Stomach (tissue), 8 donors: ENCODE measurements at regions not wholly inside any gene's neighbourhood (a gene's known extent, or its start where the extent isn't known, plus 50 kb on each side); places are given as distances from the start of the nearest gene placed in this dataset.

Experiments used
- DNase-seq, 2 donors: peaks; one replicate each; pipeline versions ENCODE4 v3.0.0 to v3.0.0-alpha.2; 2013 to 2019
- H3K27ac ChIP-seq, 5 donors: fragments of 200-600 bp in 4 of 5; sonication (generic) in 4 of 5; one replicate each; pipeline ENCODE4 v1.5.1; 2013 to 2019; ENCODE audit warnings: mild to moderate bottlenecking in 1 of 5, moderate library complexity in 1 of 5
- H3K27me3 ChIP-seq, 3 donors: fragments of 200-600 bp; sonication (generic); one replicate each; pipeline ENCODE4 v1.5.1; 2017 to 2019; ENCODE audit warnings: mixed run types in 1 of 3
- H3K36me3 ChIP-seq, 4 donors: fragments of 200-600 bp; sonication (generic); 1 replicate in 3 of 4; 2 replicates in 1 of 4; pipeline ENCODE4 v1.5.1; 2016 to 2019
- H3K4me1 ChIP-seq, 4 donors: fragments of 200-600 bp; sonication (generic); one replicate each; pipeline ENCODE4 v1.5.1; 2016 to 2019
- H3K4me3 ChIP-seq, 4 donors: fragments of 200-600 bp; sonication (generic) in 3 of 4; one replicate each; pipeline ENCODE4 v1.5.1; 2016 to 2019; ENCODE audit warnings: mild to moderate bottlenecking in 1 of 4
- H3K9me3 ChIP-seq, 4 donors: fragments of 200-600 bp; sonication (generic); one replicate each; pipeline ENCODE4 v1.5.1; 2016 to 2019
- CTCF ChIP-seq, 7 experiments: fragments of 450-650 bp in 4 of 7; fragments of 200-600 bp in 3 of 7; sonication (generic) in 3 of 7; IDR thresholded peaks; one replicate each; pipeline ENCODE4 v1.5.1; 2016 to 2019; ENCODE audit warnings: antibody characterized with exemption in 7 of 7, control low read depth in 2 of 7, mild to moderate bottlenecking in 1 of 7
- EP300 ChIP-seq: sonication (generic); formaldehyde crosslinking; IDR thresholded peaks from one replicate; pipeline ENCODE4 v1.6.1; 2017; ENCODE audit warnings: antibody characterized with exemption
- POLR2A ChIP-seq, 4 donors: fragments of 450-650 bp; IDR thresholded peaks; one replicate each; pipeline ENCODE4 v1.6.1; 2016; ENCODE audit warnings: antibody characterized with exemption in 4 of 4, control low read depth in 2 of 4, mild to moderate bottlenecking in 1 of 4, moderate library complexity in 1 of 4
- POLR2AphosphoS5 ChIP-seq, 3 donors: sonication (generic); formaldehyde crosslinking; IDR thresholded peaks; one replicate each; pipeline ENCODE4 v1.6.1; 2016; ENCODE audit warnings: antibody characterized with exemption in 3 of 3
- WGBS, 5 donors: extraction: QIAGEN DNeasy Blood & Tissue Kit in 3 of 5; methylation state at CpG; one replicate each; pipeline versions ENCODE4 v1.1.5 to v1.1.7; 2013 to 2018; 5-methylcytosine and 5-hydroxymethylcytosine counted together
- intact Hi-C: fragments of 100-400 bp; cut with DNase I; formaldehyde crosslinking; loops from one replicate; pipeline ENCODE4 v1.15.1; 2023; ENCODE audit warnings: low total_unique reads
- donor health status: healthy with polysubstance abuse.
- donor health status: Bipolar disorder and iron deficiency.
- donor health status: healthy.

DNA sequence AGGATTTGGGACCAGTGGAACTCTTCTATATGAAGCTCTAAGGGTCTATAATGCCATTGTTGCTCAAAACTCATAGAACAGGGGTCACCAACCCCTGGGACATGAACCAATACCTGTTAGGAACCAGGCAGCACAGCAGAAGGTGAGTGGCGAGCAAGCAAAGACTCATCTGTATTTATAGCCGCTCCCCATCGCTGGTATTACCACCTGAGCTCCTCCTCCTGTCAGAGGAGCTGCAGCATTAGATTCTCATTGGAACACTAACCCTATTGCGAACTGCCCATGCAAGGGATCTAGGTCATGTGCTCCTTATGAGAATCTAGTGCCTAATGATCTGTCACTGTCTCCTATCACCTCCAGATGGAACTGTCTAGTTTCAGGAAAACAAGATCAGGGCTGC, 237.5 kb downstream of the C6orf118 start:
- Histone ChIP-seq H3K4me3 (no peak overlapping the region), H3K27me3 (no peaks in the 10 kb centered on the region), H3K9me3 (peaks cover 0 to 12% (median 2%) of the 10 kb centered on the region in 4 donors), H3K27ac (no peak overlapping the region), H3K36me3 (no peaks in the 10 kb centered on the region), H3K4me1 (no peaks in the 10 kb centered on the region)
- DNase-seq, result no peak
- TF ChIP-seq CTCF (IDR thresholded peaks at IDR 0.05), result no peak
- no peak for TF ChIP-seq POLR2A (IDR thresholded peaks at IDR 0.05)
- no peak for TF ChIP-seq EP300
- TF ChIP-seq POLR2AphosphoS5 (IDR thresholded peaks at IDR 0.05), result no peak
- WGBS, 5 donors, result 76 to 92% (median 90%) methylated on average over 4 of the region's 4 CpGs
- intact Hi-C loops, result no loop called here

GRCh38 chr6:165060720-165061119, 248.7 kb downstream of the C6orf118 start:
- Histone ChIP-seq H3K4me1 (no peaks in the 10 kb centered on the region), H3K9me3 (peaks cover 0 to 6% (median 4%) of the 10 kb centered on the region in 4 donors), H3K27ac (no peak overlapping the region), H3K36me3 (no peaks in the 10 kb centered on the region), H3K4me3 (no peak overlapping the region), H3K27me3 (no peaks in the 10 kb centered on the region)
- no peak for TF ChIP-seq POLR2AphosphoS5 (IDR thresholded peaks at IDR 0.05)
- TF ChIP-seq EP300, result no peak
- no peak for TF ChIP-seq POLR2A (IDR thresholded peaks at IDR 0.05)
- no peak for TF ChIP-seq CTCF (IDR thresholded peaks at IDR 0.05)
- no peak for DNase-seq
- WGBS, 5 donors, result 68 to 79% (median 74%) methylated on average over 3 of the region's 3 CpGs
- intact Hi-C loops, result no loop called here

- Histone ChIP-seq H3K27me3 (no peaks in the 10 kb centered on the region), H3K27ac (no peak overlapping the region), H3K9me3 (peaks cover 0 to 3% (median 0%) of the 10 kb centered on the region in 4 donors), H3K4me1 (no peaks in the 10 kb centered on the region), H3K4me3 (no peak overlapping the region), H3K36me3 (no peaks in the 10 kb centered on the region)
- TF ChIP-seq CTCF (IDR thresholded peaks at IDR 0.05), result no peak
- no peak for TF ChIP-seq EP300
- no peak for TF ChIP-seq POLR2A (IDR thresholded peaks at IDR 0.05)
- TF ChIP-seq POLR2AphosphoS5 (IDR thresholded peaks at IDR 0.05), result no peak
- WGBS, 5 donors, result 73 to 86% (median 78%) methylated on average over 2 to 3 of the region's 3 CpGs
- no peak for DNase-seq
- intact Hi-C loops, result no loop called here
These were observed 250.4 kb downstream of the C6orf118 start for GRCh38 chr6:165059032-165059431.

GRCh38 chr6:165056292-165056691, 253.1 kb downstream of the C6orf118 start:
- no peak for TF ChIP-seq EP300
- no peak overlapping the region for H3K4me3 ChIP-seq
- WGBS, 5 donors, result 83 to 94% (median 87%) methylated on average over 11 of the region's 11 CpGs
- H3K9me3 ChIP-seq, result peaks cover 0 to 18% (median 3%) of the 10 kb centered on the region in 4 donors
- DNase-seq, result no peak
- H3K27me3 ChIP-seq, result no peaks in the 10 kb centered on the region
- intact Hi-C loops, result no loop called here
- H3K36me3 ChIP-seq, result no peaks in the 10 kb centered on the region
- H3K27ac ChIP-seq, result no peak overlapping the region
- H3K4me1 ChIP-seq, result no peaks in the 10 kb centered on the region

GRCh38 chr6:165055231-165055630, 254.2 kb downstream of the C6orf118 start:
- WGBS, 5 donors, result 60 to 76% (median 69%) methylated on average over 5 of the region's 5 CpGs
- Histone ChIP-seq H3K27me3 (no peaks in the 10 kb centered on the region), H3K27ac (no peak overlapping the region), H3K4me1 (no peaks in the 10 kb centered on the region), H3K9me3 (peaks cover 0 to 27% (median 8%) of the 10 kb centered on the region in 4 donors), H3K4me3 (no peak overlapping the region), H3K36me3 (no peaks in the 10 kb centered on the region)
- TF ChIP-seq POLR2AphosphoS5 (IDR thresholded peaks at IDR 0.05) (no peak), EP300 (no peak), CTCF (IDR thresholded peaks at IDR 0.05) (no peak), POLR2A (IDR thresholded peaks at IDR 0.05) (no peak)
- intact Hi-C loops, result no loop called here
- no peak for DNase-seq
